GM19397 (cell line): ENCODE measurements at regions not wholly inside any gene's neighbourhood (a gene's known extent, or its start where the extent isn't known, plus 50 kb on each side); places are given as distances from the start of the nearest gene placed in this dataset.

Source experiments
- ATAC-seq: cut with Tn5 transposase; IDR thresholded peaks from one replicate; pipeline ENCODE4 v1.9.1; 2021; ENCODE audit warnings: mild to moderate bottlenecking, moderate library complexity; ENCODE audit not compliant: unreplicated experiment

DNA sequence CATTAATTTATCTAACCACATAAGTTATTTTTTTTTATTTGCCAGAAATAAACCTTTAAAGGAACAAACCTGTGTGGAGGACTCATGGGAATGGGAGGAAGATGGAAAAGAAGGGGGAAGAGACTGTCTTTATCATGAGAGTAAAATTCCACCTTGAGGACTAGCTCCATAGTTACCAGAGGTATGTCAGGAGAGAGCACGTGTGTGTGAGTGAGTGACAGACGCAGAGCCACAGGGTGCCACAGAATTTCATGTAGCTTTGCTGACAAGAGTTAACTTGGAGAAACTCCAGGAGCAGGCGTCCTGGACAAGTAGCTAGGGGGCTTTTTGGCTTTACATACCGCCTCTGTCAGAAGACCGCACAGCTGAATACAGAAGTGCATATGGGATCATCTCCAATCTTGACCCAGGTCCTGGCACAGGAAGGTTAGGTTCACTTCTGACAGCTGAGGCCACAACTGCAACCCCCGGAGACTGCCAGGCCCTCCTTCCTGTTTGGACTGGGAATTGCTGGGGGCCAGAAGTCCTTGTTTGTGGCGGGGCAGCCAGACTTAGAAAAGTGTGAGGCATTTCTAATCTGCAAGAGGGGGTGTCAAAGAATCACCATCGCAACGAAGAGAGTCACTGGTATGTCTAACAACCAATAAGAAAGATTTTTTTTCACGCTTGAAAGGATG lies 197.8 kb upstream of the TPM1 start:
- no peak for ATAC-seq

DNA sequence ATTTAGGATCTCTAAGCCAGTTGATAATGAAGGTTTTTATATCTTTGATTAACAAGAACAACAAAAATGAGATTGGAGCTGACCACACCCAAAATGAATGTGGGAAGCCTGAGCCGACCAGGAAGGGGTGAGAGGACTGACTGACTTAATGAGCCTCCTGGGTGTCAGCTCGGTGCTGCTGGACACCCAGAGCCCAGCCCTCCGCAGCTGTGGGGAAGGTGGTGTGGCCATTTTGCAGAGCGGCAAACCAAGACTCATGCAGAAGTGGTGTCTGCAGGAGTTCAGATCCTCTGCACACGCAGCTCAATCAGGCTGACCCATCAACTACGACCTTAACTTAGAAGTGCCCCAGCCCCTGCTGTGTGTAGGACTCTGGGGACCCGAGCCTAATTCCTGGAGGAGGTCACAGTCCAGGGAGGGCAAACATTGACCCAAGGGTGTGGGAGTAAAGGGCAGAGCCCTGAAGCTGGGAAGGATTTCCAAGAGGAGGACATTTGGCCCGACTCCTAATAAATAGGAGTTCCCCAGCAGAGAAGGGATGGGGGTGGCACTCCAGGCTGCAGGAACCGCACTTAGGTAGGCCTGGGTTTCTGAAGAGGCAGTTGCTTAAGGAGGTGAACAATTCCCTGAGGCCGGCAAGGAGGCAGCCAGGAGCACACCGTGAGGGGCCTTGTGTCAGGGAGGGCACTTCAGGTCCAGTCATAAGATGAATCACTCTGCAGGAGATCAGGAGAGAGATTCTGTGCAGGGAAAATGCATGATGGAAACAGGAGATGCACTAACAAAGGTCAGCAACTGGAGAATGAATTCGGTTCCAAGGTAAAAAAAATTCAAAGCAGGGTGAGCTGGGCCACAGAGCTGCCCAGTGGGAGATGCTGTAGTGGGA lies 197.1 kb upstream of the TPM1 start:
- no peak for ATAC-seq

DNA sequence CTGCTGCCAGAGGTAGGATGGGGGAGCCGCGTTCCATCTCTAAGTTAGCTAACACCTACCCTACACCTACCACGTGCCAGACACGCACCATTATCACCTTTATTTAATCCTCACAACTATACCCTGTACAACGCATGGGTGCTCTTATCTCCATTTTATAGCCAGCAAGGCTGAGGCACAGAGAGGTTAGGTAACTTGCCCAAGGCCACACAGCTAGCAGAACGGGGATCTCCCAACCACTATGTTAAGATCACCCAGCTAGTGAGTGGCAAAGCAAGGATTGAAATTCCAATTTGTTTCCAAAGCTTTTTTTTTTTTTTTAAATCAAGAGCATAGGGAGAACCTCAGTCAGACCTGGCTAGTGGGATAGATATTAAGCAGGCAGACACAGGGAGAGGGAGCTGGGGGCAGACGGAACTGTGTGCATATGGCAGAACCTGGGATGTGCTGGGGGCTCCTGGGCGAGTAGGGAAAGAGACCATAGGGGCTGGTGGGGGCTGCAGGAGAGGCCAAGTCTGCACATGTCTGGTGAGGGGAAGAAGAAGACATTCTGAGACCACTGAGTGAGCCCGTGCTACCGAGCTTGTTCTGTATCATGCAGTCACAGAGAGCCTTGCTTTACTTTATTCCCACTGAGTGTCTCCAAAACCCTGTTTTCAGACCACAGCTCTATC lies 196.3 kb upstream of the TPM1 start:
- ATAC-seq: no peak

DNA sequence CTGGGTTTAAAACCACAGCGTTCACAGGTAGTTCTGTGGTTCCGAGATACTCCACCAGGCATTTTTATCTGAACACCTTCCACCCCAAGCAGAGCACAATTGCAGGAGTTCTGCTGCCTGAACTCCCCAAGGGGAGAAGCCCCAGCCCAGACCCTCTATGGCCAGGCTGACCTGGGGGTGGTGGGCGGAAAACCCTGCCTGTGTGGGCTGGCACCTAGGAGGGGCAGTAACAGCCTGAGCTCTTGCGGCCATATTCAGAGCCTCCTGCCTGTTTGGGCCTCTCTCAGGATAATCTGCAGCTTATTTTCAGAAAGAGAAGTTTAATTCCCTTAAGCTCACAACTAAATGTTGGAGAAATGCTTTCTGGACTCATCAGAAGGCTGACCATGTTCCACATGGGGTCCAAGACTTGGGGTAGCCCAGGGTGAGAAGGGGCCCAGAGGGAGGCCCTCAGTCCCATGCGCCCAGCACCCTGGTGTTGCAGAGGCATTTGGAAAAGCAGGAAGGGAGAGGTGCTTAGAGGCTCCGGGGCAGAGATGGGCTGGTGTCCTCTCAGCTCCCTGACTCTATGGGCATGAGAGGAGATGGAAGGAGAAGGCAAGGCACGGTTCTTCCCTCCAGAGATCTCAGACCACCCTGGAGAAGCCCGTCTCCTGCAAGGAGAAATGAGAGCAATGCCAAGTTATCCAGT lies 195.6 kb upstream of the TPM1 start:
- no peak for ATAC-seq

DNA sequence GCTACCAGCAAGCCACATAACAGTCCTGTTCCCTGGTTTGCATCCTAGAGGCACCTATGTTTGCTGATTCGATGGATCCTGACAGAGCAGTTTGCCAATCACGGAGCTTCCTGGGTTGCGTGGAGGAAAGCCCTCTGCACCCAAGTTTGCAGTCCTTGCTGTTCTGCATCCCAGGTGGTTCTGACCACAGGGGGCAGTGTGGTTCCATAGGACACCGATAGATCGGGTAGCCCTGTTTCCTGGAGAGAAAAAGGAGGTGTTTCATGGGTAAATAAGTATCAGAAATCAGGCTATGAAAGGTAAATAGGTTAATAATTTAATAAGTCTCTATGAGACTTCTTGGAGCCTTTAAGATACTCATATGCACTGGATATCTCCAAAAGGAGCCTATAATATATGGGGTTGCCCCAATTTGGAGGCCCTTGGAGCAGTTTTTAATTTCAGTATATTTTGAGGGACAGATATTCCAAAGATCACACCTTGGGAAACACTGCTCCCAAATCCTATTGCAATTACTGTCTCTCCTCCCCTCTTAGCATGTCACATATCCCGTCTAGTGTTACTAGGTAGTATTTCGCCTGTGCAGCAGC lies 194.6 kb upstream of the TPM1 start:
- no peak for ATAC-seq

DNA sequence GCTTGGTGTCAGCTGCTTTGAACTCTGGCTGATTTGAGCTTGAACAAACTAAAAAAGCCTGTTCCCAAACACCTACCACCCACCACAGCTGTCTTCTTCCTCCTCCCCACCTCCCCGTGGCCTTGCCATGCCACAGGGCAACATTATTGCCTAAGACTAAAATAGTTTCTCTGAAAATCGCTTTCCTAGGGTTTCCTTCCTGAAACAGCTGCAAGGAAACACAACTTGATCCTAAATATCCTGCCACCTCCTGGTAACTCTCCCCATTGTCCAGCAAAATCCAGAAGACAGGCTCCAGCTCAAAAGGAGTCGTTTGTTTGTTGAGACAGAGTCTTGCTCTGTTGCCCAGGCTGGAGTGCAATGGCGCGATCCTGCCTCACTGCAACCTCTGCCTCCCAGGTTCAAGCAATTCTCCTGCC lies 193.9 kb upstream of the TPM1 start:
- no peak for ATAC-seq

DNA sequence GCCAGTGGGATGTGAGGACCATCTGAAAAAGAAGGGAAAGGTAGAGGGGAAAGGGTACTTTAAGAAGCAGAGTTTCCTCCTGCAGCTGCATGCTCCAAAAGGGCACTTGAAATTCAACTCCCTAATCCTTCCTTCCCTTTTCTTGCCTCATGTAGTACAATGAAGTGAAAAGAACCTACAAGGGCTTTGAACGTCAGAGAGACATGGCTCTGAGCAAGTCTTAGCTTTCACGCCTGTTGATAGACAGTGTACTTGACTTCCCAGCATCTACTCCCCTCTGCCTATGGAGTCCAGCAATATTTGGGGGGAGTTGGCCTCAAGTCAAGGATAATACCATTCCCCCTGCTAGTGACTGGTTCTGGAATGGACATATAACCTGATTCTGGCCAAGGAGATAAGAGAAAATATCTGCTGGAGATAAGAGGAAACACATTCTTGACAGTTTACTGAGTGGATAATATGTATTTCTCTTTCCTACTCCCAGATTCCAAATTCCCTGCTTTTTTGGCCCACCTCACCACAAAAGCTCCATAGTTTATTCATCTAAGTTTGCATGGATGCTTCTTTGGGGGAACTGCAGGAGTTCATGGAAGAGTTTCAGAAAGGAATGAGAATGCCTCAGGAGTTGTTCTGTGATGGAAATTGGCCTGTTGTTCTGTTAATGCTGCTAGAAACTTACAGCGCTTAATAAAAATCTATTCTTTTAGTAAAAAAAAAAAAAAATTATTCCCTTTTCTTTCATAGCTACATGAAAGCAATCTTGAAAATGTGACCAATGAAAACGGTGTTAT lies 193.0 kb upstream of the TPM1 start:
- ATAC-seq: no peak

DNA sequence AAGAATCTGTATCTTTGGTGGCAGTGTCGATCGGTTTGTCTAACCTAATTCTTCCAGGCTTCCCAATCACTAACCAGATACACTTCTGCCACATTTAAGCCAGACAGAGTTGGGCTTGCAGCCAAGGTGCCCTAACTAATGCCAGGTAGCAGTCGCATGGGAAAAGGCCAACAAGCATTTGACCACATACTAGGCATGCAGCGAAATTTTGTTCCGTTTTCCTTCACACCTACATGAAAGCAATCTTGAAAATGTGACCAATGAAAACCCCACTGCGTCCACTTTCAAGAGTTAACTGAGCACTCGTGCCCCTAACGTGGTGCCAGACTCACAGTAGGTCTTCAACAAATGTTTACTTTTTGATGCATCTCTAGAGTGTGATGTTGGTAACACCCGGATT lies 192.2 kb upstream of the TPM1 start:
- ATAC-seq: no peak

DNA sequence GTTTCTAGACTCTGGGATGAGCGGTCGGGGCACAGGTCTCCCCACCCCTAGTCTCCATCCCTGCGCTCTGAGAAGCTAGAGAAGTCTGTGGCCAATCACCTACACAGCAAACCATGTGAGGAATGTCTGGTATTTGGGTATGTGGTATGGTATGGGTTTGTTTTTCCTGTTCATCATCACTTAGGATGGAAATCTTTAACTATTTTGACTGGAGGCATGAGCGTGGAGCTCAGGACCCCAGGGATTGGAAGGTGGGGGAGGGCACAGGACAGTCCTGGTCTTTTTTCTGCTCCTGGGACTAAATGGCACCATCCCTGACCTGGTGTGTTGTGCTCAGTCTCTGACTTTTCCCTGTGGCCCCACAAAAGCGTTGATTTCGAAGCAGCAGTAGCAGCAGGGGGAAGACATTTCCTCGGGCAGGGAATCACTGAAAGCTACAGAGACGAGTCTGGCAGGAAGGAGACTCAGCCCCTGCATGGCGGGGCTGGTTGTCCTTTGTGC lies 191.7 kb upstream of the TPM1 start:
- ATAC-seq: no peak

DNA sequence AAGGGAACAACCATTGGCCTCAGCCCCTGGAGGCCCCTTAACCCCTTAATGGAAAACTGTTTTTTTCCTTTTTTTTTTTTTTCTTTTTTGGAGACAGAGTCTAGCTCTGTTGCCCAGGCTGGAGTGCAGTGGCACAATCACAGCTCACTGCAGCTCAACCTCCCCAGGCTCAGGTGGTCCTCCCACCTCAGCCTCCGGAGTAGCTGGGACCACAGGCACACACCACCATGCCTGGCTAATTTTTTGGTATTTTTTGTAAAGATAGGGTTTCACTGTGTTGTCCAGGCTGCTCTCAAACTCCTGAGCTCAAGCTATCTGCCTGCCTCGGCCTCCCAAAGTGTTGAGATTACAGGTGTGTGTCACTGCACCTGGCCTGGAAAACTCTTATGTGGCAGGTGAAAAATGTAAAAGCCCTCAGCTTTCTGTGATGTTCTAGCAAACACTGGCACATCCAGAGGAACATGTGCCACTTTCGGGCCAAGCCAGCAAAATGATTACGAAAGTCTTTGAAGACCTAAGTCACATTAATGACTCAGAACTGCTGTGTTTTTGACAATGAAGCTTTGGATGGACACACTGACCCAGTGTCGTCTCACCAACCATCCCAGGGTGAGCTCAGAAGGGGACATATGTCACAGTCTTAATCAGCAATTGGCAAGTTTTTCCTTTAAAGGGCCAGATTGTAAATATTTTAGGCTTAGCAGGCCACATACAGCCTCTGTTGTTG lies 189.3 kb upstream of the TPM1 start:
- no peak for ATAC-seq

DNA sequence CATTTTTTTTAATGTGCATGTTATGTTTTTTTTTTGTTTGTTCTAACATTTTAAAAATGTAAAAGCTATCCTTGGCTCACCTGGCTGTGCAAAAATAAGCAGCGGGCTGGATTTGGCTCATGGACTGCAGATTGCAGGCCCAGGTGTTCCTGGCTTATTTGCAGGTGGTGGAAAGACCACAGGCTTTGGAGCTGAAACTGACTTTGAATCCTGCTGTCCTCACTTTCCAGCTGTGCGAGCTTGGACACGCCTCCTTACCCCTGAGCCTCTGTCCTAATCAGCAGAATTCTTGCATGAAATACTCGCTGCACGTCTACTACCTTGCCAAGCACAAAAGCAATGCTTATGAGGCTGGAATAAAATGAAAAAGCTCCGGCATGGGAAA lies 188.7 kb upstream of the TPM1 start:
- ATAC-seq: no peak

DNA sequence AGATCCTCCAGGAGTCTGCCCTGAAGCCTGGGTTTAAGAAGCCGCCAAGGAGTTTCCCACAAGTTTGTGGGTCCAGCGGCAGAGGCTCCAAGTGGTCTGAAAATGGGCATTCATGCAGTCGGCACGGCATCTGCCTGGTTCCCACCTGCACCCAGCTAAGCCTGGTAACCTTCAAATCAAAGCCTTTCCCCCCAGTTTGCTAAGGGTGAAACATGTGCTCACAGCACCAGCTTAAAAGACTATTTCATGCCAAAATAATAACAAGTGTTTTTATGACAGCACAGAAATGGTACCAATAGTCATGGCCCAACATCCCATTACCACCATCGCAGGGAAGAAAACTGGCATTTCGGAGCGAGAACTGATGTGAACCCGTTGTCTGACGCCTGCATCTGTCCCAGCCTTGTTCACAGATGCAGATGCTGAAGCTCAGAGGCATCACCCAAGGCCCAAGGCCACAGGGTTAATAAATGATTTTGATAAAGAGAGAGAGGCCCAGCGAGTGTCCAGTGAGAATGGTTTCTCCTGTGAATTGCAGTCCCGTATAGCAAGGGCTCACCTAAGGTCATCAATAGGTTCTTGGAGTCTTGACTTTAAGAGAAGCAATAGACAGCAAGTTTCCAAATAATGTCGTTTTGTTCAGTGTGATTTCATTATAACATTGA lies 188.0 kb upstream of the TPM1 start:
- ATAC-seq: no peak

DNA sequence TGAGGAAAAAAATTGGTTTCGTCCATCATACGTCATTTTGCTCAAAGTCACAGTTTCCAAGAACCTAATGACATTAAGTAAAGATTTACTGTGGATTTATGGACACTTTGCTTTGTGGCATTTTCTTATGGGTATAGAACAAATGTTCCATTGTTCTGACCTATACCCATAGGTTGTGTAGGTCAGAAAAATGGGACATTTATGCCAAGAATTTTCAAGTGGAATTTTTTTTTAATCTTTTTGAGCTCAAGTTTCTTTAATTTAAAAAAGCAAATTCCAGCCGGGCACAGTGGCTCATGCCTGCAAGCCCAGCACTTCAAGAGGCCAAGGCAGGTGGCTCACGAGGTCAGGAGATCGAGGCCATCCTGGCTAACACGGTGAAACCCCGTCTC lies 187.5 kb upstream of the TPM1 start:
- no peak for ATAC-seq

DNA sequence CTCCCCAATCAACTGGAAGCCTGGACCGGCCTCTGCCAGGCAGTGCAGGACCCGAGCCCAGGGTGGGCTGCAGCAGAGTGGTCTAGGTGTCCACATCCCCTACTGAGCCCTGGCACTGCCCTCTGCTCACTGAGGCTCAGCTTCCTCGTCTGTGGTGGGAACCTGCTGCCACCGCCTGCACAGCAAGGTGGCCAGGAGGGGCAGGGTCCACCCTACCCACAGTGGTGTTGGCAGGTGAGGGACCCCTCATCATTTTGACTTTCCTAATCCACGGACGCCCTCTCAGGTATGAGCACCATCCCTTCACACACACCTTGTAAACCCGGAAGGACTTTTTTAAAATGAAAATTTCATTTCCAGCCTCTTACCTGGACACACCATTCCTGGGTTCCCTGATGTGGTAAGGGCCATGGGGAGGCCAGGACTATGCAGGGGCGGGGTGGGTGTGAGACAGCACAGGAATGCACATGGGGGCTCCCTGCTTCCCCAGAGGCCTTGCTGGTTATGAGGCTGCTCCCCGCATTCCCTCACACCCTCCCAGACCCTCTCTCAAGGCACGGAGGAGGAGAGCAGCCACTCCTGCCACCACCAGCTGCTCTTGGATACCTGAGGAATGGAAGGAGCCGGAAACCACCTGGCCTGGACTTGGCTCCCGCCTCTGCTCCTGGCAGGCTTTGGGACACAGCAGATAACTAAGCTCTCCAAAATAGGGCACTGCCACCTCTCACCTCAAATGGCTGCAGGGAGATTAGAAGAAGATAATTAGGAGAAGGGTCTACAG lies 185.9 kb upstream of the TPM1 start:
- no peak for ATAC-seq

DNA sequence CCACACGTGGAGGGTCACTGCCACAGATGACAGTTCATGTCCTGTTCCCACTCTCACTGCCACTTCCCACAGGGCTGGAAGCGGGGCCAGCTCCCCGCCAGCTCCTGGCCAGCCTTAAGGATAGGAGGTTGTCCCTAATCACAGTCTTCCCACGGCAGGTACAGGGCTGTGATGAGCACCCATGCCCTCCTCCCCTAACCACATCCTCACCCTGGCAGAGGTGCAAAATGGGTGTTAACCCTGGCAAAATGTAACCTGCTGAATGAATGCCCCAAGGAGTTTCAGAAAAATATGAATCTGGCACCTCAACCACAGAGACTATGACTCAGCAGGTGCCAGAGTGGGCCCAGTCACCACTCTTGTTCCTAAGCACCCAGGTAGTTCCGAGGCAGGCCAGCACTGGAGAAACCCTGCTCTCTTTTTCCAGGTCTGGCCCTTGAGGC lies 185.1 kb upstream of the TPM1 start:
- no peak for ATAC-seq

DNA sequence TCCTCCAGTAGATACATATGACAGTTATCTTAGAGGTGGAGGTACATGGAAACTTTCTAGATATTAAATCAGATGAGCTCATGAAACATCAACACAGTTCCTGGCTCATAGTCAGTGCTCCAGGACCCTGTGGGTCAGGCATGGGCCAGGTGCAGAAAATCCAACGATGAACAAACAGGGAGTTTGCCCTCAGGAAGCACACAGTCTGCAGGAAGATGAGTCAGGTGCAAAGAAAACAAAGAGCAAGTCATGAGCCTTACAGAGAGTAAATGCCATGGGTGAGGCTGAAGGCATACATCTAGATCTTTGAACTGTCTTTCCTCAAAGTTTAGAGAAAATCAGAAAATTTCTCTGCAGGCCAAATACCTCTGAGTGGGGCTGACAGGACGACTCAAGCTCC lies 184.2 kb upstream of the TPM1 start:
- no peak for ATAC-seq

DNA sequence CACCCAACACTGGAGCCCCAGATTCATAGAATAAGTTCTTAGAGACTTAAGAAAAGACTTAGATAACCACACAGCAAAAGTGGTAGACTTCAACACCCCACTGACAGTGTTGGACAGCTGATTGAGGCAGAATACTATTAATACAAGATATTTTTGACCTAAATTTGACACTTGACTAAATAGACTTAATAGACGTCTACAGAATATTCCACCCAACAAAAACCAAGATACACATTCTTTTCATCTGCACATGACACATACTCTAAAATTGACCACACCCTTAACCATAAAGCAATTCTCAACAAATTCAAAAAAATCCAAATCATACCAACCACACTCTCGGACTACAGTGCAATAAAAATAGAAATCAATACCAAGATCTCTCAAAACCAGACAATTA lies 179.8 kb upstream of the TPM1 start:
- no peak for ATAC-seq

DNA sequence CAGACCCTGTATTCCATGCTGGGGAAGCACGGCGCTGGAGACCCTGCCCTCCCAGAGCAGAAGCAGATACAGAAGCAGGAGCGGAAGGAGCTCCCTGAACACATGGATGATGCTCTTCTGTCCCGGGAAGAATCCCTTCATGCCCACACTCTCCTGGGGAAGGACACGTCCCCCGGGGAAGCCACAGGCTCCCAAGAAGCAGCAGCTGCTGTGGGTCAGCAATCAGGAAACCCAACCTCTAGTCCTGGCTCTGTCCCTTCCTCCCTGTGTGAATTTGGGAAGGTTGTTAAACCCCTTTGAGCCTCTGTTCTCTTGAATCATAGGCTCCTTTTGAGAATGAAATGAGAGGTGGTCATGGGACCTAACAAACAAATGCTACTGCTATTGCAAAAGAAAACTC lies 176.2 kb upstream of the TPM1 start:
- no peak for ATAC-seq
